Right lobe of liver (tissue), 6 donors: ENCODE measurements at regions not wholly inside any gene's neighbourhood (a gene's known extent, or its start where the extent isn't known, plus 50 kb on each side); places are given as distances from the start of the nearest gene placed in this dataset.

ENCODE experiments used
- ATAC-seq, 4 donors: fragments of 200-7000 bp; cut with Tn5 transposase; one replicate each; pipeline ENCODE4 v1.9.1; 2020; ENCODE audit warnings: mild to moderate bottlenecking in 4 of 4, moderate library complexity in 4 of 4
- DNase-seq, 3 donors: peaks; one replicate each; pipeline ENCODE4 v3.0.0-alpha.2; 2020
- H3K27ac ChIP-seq, 3 donors: fragments of 200-600 bp; one replicate each; pipeline ENCODE4 v1.8.0; 2022
- H3K27me3 ChIP-seq, 2 donors: fragments of 200-600 bp; one replicate each; pipeline ENCODE4 v1.8.0; 2022
- H3K36me3 ChIP-seq, 4 donors: fragments of 200-600 bp; sonication (generic) in 1 of 4; one replicate each; pipeline versions ENCODE4 v1.5.1 to v1.8.0; 2017 to 2022; ENCODE audit warnings: control low read depth in 1 of 4
- H3K4me1 ChIP-seq, 4 donors: fragments of 200-600 bp; sonication (generic) in 1 of 4; one replicate each; pipeline versions ENCODE4 v1.5.1 to v1.8.0; 2017 to 2022; ENCODE audit warnings: control low read depth in 1 of 4
- H3K4me3 ChIP-seq, 3 donors: fragments of 200-600 bp; one replicate each; pipeline ENCODE4 v1.8.0; 2022
- H3K9me3 ChIP-seq, 4 donors: fragments of 200-600 bp; sonication (generic) in 1 of 4; one replicate each; pipeline versions ENCODE4 v1.5.1 to v1.8.0; 2017 to 2022; ENCODE audit warnings: control low read depth in 1 of 4
- CTCF ChIP-seq, 4 donors: fragments of 200-600 bp in 3 of 4; fragments of 450-650 bp in 1 of 4; IDR thresholded peaks; one replicate each; pipeline versions ENCODE4 v1.5.1 to v1.8.0; 2016 to 2022; ENCODE audit warnings: antibody characterized with exemption in 4 of 4, mild to moderate bottlenecking in 2 of 4
- POLR2A ChIP-seq: fragments of 450-650 bp; IDR thresholded peaks from one replicate; pipeline ENCODE4 v1.6.1; 2017; ENCODE audit warnings: antibody characterized with exemption, mild to moderate bottlenecking
- WGBS: methylation state at CpG from one replicate; pipeline ENCODE4 v1.1.6; 2018; ENCODE audit warnings: low coverage, low lambda C conversion rate; ENCODE audit not compliant: insufficient coverage; ENCODE audit errors: missing lambda C conversion rate; 5-methylcytosine and 5-hydroxymethylcytosine counted together
- intact Hi-C, 2 donors: fragments of 100-400 bp; cut with DNase I; formaldehyde crosslinking; loops; one replicate each; pipeline versions ENCODE4 v1.11.2 to v1.14.1; 2022
- donor health status: DM: no; HTN: yes; CAD: no.
- donor health status: DM: no; HTN: no; CAD: no.
- donor health status: DM: no; HTN: no; CAD: no.
- donor health status: DM: no; HTN: yes; CAD: no.
- donor health status: DM: no; HTN: yes; CAD: no.

GRCh38 chr2:74036010-74036409 lies 51.3 kb downstream of the TET3 start:
- intact Hi-C loops: no loop called here
- no peak for ATAC-seq
- no peaks in the 10 kb centered on the region for H3K36me3 ChIP-seq
- no peaks in the 10 kb centered on the region for H3K4me1 ChIP-seq
- H3K27ac ChIP-seq: no peak overlapping the region
- WGBS: 87% methylated on average over 7 of the region's 7 CpGs
- TF ChIP-seq POLR2A: no peak
- TF ChIP-seq CTCF (IDR thresholded peaks at IDR 0.05): no peak
- DNase-seq: no peak
- H3K27me3 ChIP-seq: no peaks in the 10 kb centered on the region
- no peak overlapping the region for H3K4me3 ChIP-seq
- no peaks in the 10 kb centered on the region for H3K9me3 ChIP-seq

- peak in 1 of 4 donors; percentile 37 for ATAC-seq
- Histone ChIP-seq H3K27me3 (no peaks in the 10 kb centered on the region), H3K36me3 (no peaks in the 10 kb centered on the region), H3K27ac (no peak overlapping the region), H3K4me1 (no peaks in the 10 kb centered on the region), H3K9me3 (no peaks in the 10 kb centered on the region), H3K4me3 (no peak overlapping the region)
- 42% methylated on average over 4 of the region's 4 CpGs for WGBS
- no peak for DNase-seq
- intact Hi-C loops: no loop called here
- TF ChIP-seq CTCF (IDR thresholded peaks at IDR 0.05) (no peak), POLR2A (no peak)
Observed at GRCh38 chr2:74036450-74037195, 51.9 kb downstream of the TET3 start.

GRCh38 chr2:74037379-74037860 lies 52.7 kb downstream of the TET3 start:
- intact Hi-C loops: no loop called here
- no peak for TF ChIP-seq POLR2A
- TF ChIP-seq CTCF (IDR thresholded peaks at IDR 0.05): no peak
- Histone ChIP-seq H3K4me3 (no peak overlapping the region), H3K27ac (no peak overlapping the region), H3K9me3 (no peaks in the 10 kb centered on the region), H3K36me3 (no peaks in the 10 kb centered on the region), H3K27me3 (no peaks in the 10 kb centered on the region), H3K4me1 (no peaks in the 10 kb centered on the region)
- DNase-seq (no peak), ATAC-seq (peak; percentile 53 to 68 (median 56))
- no CpG with 5 or more reads among the region's 1 CpG for WGBS

GRCh38 chr2:74039611-74040010 lies 54.9 kb downstream of the TET3 start:
- Histone ChIP-seq H3K27me3 (no peaks in the 10 kb centered on the region), H3K27ac (no peak overlapping the region), H3K4me3 (no peak overlapping the region), H3K9me3 (no peaks in the 10 kb centered on the region), H3K36me3 (no peaks in the 10 kb centered on the region), H3K4me1 (peaks cover 0 to 16% (median 0%) of the 10 kb centered on the region in 4 donors)
- TF ChIP-seq POLR2A (no peak), CTCF (IDR thresholded peaks at IDR 0.05) (no peak)
- WGBS: 100% methylated on average over 1 of the region's 2 CpGs
- DNase-seq (no peak), ATAC-seq (no peak)
- intact Hi-C loops: no loop called here
